Fibroblast of gingiva (primary cell): ENCODE measurements at regions not wholly inside any gene's neighbourhood (a gene's known extent, or its start where the extent isn't known, plus 50 kb on each side); places are given as distances from the start of the nearest gene placed in this dataset.
"Not testable (repeated sequence)": the region's sequence is repeated elsewhere in the genome, so short reads cannot be mapped to it uniquely, and the experiment has no call there.

Source experiments
- DNase-seq: peaks from one replicate; pipeline ENCODE4 v3.0.0-alpha.2; 2011; ENCODE audit warnings: low read depth

- DNase-seq = peak; percentile 100
Measured at GRCh38 chr1:96865731-96866685, 144.4 kb downstream of the PTBP2 start.

GRCh38 chr1:96872757-96873156 is 151.2 kb downstream of the PTBP2 start:
- DNase-seq = no peak

- DNase-seq = no peak
Measured at GRCh38 chr1:96878640-96879039, 157.1 kb downstream of the PTBP2 start.

- no peak for DNase-seq
Measured at GRCh38 chr1:96880626-96881025, 159.0 kb downstream of the PTBP2 start.

- DNase-seq = no peak
Measured at GRCh38 chr1:96882096-96882495, 160.5 kb downstream of the PTBP2 start.

- DNase-seq = no peak
Measured at GRCh38 chr1:96886474-96886873, 164.9 kb downstream of the PTBP2 start.

- DNase-seq = peak; percentile 86
Measured at GRCh38 chr1:96887501-96887900, 165.9 kb downstream of the PTBP2 start.

- DNase-seq = no peak
Measured at GRCh38 chr1:96901783-96902363, 180.3 kb downstream of the PTBP2 start.

- no peak for DNase-seq
Measured at GRCh38 chr1:96912248-96912647, 190.7 kb downstream of the PTBP2 start.

GRCh38 chr1:96915701-96916100 is 194.1 kb downstream of the PTBP2 start:
- DNase-seq = not testable (repeated sequence)

GRCh38 chr1:96918406-96918805 is 196.8 kb downstream of the PTBP2 start:
- peak; percentile 60 for DNase-seq

GRCh38 chr1:96922181-96922580 is 200.6 kb downstream of the PTBP2 start:
- no peak for DNase-seq

- no peak for DNase-seq
Measured at GRCh38 chr1:96923753-96924152, 202.2 kb downstream of the PTBP2 start.

- DNase-seq = no peak
Measured at GRCh38 chr1:96926176-96926575, 204.6 kb downstream of the PTBP2 start.

- peak; percentile 6 for DNase-seq
Measured at GRCh38 chr1:96927125-96927524, 205.5 kb downstream of the PTBP2 start.

GRCh38 chr1:96931136-96931535 is 209.6 kb downstream of the PTBP2 start:
- DNase-seq = no peak

- DNase-seq = no peak
Measured at GRCh38 chr1:96934282-96934681, 212.7 kb downstream of the PTBP2 start.

- no peak for DNase-seq
Measured at GRCh38 chr1:96944432-96945092, 223.0 kb downstream of the PTBP2 start.

- no peak for DNase-seq
Measured at GRCh38 chr1:96945509-96946084, 224.0 kb downstream of the PTBP2 start.

- DNase-seq = no peak
Measured at GRCh38 chr1:96955307-96956012, 233.9 kb downstream of the PTBP2 start.

- DNase-seq = no peak
Measured at GRCh38 chr1:96962216-96962615, 240.6 kb downstream of the PTBP2 start.

- peak; percentile 65 for DNase-seq
Measured at GRCh38 chr1:96962751-96963211, 241.2 kb downstream of the PTBP2 start.
